ENCODE measurements at regions not wholly inside any gene's neighbourhood (a gene's known extent, or its start where the extent isn't known, plus 50 kb on each side); places are given as distances from the start of the nearest gene placed in this dataset.
"Not testable (repeated sequence)": the region's sequence is repeated elsewhere in the genome, so short reads cannot be mapped to it uniquely, and the experiment has no call there.

GRCh38 chr2:22967756-22968155 is 417.2 kb upstream of the KLHL29 start:
- peaks cover 4% of the 10 kb centered on the region for H3K27me3 Mint-ChIP-seq
- TF ChIP-seq CTCF (conservative IDR thresholded peaks at IDR 0.05), result no peak
- H3K4me1 Mint-ChIP-seq (ENCODE audit: unreplicated experiment), result no peaks in the 10 kb centered on the region
- H3K27ac Mint-ChIP-seq, result no peak overlapping the region
- no peaks in the 10 kb centered on the region for H3K36me3 Mint-ChIP-seq
- H3K9me3 Mint-ChIP-seq, result peaks cover 3% of the 10 kb centered on the region
- DNase-seq (ENCODE audit: extremely low spot score, unreplicated experiment), result no peak
- no peak overlapping the region for H3K4me3 Mint-ChIP-seq

GRCh38 chr2:22970284-22970975 is 414.5 kb upstream of the KLHL29 start:
- H3K36me3 Mint-ChIP-seq, result no peaks in the 10 kb centered on the region
- no peak overlapping the region for H3K4me3 Mint-ChIP-seq
- no peak for TF ChIP-seq CTCF (conservative IDR thresholded peaks at IDR 0.05)
- no peak overlapping the region for H3K27ac Mint-ChIP-seq
- DNase-seq (ENCODE audit: extremely low spot score, unreplicated experiment), result no peak
- H3K27me3 Mint-ChIP-seq, result peaks cover 4% of the 10 kb centered on the region
- H3K9me3 Mint-ChIP-seq, result peaks cover 3% of the 10 kb centered on the region
- no peaks in the 10 kb centered on the region for H3K4me1 Mint-ChIP-seq (ENCODE audit: unreplicated experiment)

GRCh38 chr2:22970991-22971390 is 414.0 kb upstream of the KLHL29 start:
- H3K27me3 Mint-ChIP-seq, result peaks cover 4% of the 10 kb centered on the region
- peaks cover 3% of the 10 kb centered on the region for H3K9me3 Mint-ChIP-seq
- no peak for TF ChIP-seq CTCF (conservative IDR thresholded peaks at IDR 0.05)
- no peaks in the 10 kb centered on the region for H3K36me3 Mint-ChIP-seq
- H3K4me1 Mint-ChIP-seq (ENCODE audit: unreplicated experiment), result no peaks in the 10 kb centered on the region
- H3K4me3 Mint-ChIP-seq, result no peak overlapping the region
- no peak overlapping the region for H3K27ac Mint-ChIP-seq
- DNase-seq (ENCODE audit: extremely low spot score, unreplicated experiment), result no peak

- Mint-ChIP-seq H3K27ac (no peak overlapping the region), H3K4me1 (ENCODE audit: unreplicated experiment) (no peaks in the 10 kb centered on the region), H3K36me3 (no peaks in the 10 kb centered on the region), H3K27me3 (peaks cover 3% of the 10 kb centered on the region), H3K9me3 (peaks cover 11% of the 10 kb centered on the region), H3K4me3 (no peak overlapping the region)
- no peak for DNase-seq (ENCODE audit: extremely low spot score, unreplicated experiment)
- TF ChIP-seq CTCF (conservative IDR thresholded peaks at IDR 0.05), result no peak
Observed at GRCh38 chr2:22981785-22982184, 403.2 kb upstream of the KLHL29 start.

- Mint-ChIP-seq H3K9me3 (peaks cover 11% of the 10 kb centered on the region), H3K4me3 (peak overlapping the region; percentile 2)
- not testable (repeated sequence) for H3K36me3 Mint-ChIP-seq; DNase-seq (ENCODE audit: extremely low spot score, unreplicated experiment); H3K4me1 Mint-ChIP-seq (ENCODE audit: unreplicated experiment); H3K27me3 Mint-ChIP-seq; H3K27ac Mint-ChIP-seq
Observed at GRCh38 chr2:22984152-22984551, 400.8 kb upstream of the KLHL29 start.

- peaks cover 5% of the 10 kb centered on the region for H3K4me1 Mint-ChIP-seq (ENCODE audit: unreplicated experiment)
- DNase-seq (ENCODE audit: extremely low spot score, unreplicated experiment), result no peak
- no peak for TF ChIP-seq CTCF (conservative IDR thresholded peaks at IDR 0.05)
- no peak overlapping the region for H3K27ac Mint-ChIP-seq
- no peak overlapping the region for H3K4me3 Mint-ChIP-seq
- H3K9me3 Mint-ChIP-seq, result no peaks in the 10 kb centered on the region
- no peaks in the 10 kb centered on the region for H3K36me3 Mint-ChIP-seq
- H3K27me3 Mint-ChIP-seq, result no peaks in the 10 kb centered on the region
Observed at GRCh38 chr2:22990246-22990645, 394.7 kb upstream of the KLHL29 start.
